AG04450 (cell line): ENCODE measurements at regions not wholly inside any gene's neighbourhood (a gene's known extent, or its start where the extent isn't known, plus 50 kb on each side); places are given as distances from the start of the nearest gene placed in this dataset.

Source experiments
- CTCF ChIA-PET: fragments of 300-600, 350-600 bp; formaldehyde crosslinking; extraction: SDS; loops from one replicate; lab custom pipeline; 2022; ENCODE audit warnings: antibody characterized with exemption, inconsistent platforms; lab: Charles Lee
- POLR2A ChIA-PET: fragments of 350-600 bp; formaldehyde crosslinking; extraction: SDS; loops from one replicate; lab custom pipeline; 2021; ENCODE audit warnings: antibody characterized with exemption, inconsistent platforms; lab: Yijun Ruan, JAX
- DNase-seq: peaks from one replicate; pipeline ENCODE4 v3.0.0-alpha.2; 2011; ENCODE audit warnings: low read depth, low spot score
- H3K27ac ChIP-seq: one replicate; pipeline ENCODE4 v1.5.1; 2012; ENCODE audit warnings: low read depth, low read length, control low read depth
- H3K27me3 ChIP-seq: one replicate; pipeline ENCODE4 v1.6.0; 2012; ENCODE audit warnings: low read length; ENCODE audit not compliant: control insufficient read depth, insufficient read depth
- H3K4me3 ChIP-seq: 2 replicates; pipeline ENCODE4 v1.5.1; 2011; ENCODE audit warnings: mild to moderate bottlenecking, low read depth, low read length, control low read depth
- H3K9me3 ChIP-seq: 2 replicates; pipeline ENCODE4 v1.5.1; 2012; ENCODE audit warnings: low read length; ENCODE audit not compliant: control insufficient read depth, insufficient read depth
- TF ChIP-seq, protein P1 (sequence below): IDR thresholded peaks from 2 replicates; pipeline ENCODE4 v1.5.1; 2011; ENCODE audit warnings: low read depth, low read length, control low read depth, inconsistent platforms

DNA sequence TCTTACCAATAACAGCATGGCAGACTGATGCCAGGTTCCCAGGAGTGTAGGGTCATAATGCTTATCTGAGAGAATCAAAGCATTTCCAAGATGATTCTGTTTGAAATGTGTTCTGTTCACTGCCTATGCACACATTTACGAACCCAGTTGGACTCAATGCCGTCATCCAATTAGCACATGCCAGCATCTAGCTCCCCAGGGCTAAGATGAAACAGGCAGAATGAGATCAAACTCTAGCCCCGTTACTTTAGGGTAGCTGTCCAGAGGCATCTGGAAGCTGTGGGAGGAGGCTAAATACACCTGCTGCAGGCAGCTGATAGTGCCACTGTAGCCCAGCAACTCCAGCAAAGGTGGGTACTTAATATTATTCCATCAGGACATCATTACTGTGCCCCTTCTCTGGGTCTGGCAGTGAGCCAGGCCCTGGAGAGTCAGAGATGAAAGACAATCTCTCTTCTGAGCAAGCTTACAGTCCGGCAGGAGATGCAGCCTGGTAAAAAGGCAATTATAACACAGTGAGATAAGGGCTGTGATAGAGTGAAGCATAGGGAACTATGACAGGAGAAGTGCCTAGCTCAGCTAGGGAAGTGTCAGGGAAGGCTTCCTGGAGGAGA is 156.4 kb upstream of the PPP2R3A start:
- CTCF ChIA-PET: interaction anchor here (0.5 kb wide), 1 partner anchor 45 kb away, joined by 3 read pairs; no protein-coding TSS in a partner anchor
- TF ChIP-seq, protein P1, sequence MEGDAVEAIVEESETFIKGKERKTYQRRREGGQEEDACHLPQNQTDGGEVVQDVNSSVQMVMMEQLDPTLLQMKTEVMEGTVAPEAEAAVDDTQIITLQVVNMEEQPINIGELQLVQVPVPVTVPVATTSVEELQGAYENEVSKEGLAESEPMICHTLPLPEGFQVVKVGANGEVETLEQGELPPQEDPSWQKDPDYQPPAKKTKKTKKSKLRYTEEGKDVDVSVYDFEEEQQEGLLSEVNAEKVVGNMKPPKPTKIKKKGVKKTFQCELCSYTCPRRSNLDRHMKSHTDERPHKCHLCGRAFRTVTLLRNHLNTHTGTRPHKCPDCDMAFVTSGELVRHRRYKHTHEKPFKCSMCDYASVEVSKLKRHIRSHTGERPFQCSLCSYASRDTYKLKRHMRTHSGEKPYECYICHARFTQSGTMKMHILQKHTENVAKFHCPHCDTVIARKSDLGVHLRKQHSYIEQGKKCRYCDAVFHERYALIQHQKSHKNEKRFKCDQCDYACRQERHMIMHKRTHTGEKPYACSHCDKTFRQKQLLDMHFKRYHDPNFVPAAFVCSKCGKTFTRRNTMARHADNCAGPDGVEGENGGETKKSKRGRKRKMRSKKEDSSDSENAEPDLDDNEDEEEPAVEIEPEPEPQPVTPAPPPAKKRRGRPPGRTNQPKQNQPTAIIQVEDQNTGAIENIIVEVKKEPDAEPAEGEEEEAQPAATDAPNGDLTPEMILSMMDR: no peak
- POLR2A ChIA-PET: no interaction called here

GRCh38 chr3:135811651-135812050 is 153.9 kb upstream of the PPP2R3A start:
- Histone ChIP-seq H3K4me3 (no peak overlapping the region), H3K27me3 (peaks cover 3% of the 10 kb centered on the region), H3K9me3 (no peaks in the 10 kb centered on the region), H3K27ac (no peak overlapping the region)
- CTCF ChIA-PET: no interaction called here
- POLR2A ChIA-PET: no interaction called here
- TF ChIP-seq, protein P1: no peak
- DNase-seq: no peak

More for the DNA sequence above, 156.4 kb upstream of the PPP2R3A start:
- DNase-seq: no peak
- Histone ChIP-seq H3K27ac (no peak overlapping the region), H3K27me3 (peaks cover 5% of the 10 kb centered on the region), H3K9me3 (no peaks in the 10 kb centered on the region), H3K4me3 (no peak overlapping the region)

DNA sequence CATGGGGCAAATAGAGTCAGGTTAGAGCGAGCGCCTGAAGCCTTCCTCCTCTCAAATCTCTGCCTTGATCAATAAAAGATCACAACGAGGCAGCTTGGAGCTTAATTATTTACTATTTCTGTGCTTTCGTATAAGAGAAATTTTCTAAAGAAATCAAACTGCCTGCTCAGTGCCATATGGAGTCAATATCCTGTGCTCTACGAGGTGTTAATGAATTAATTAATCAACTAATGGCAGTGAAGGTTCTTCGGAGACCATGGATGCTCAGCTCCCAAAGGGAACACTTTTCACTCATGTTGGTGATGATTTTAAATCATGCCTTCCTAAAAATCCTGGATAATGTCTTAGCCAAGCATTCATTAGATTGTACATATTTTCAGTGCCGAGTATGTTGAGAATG is 153.5 kb upstream of the PPP2R3A start:
- H3K27me3 ChIP-seq: peaks cover 3% of the 10 kb centered on the region
- no peak overlapping the region for H3K4me3 ChIP-seq
- H3K9me3 ChIP-seq: no peaks in the 10 kb centered on the region
- ChIA-PET CTCF (no interaction called here), POLR2A (no interaction called here)
- DNase-seq: no peak
- TF ChIP-seq, protein P1: no peak
- H3K27ac ChIP-seq: no peak overlapping the region

DNA sequence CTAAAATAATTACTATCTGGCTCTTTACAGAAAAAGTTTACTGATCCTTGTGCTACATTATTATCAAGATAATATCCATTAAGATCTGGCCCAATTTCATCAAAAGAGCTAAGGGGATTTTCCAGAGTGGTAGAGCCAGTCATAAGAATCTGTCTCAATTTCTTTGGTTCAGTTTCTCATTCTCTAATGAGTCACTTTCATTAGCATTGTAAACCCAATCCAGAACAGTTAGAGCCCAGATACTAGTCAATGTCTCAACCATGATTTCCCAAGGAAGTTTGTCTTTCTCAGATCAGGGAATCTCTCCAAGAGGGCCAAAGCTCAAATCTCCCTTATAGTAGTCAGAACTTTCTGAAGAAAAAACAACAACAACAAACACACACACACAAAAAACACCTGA is 131.1 kb upstream of the PPP2R3A start:
- POLR2A ChIA-PET: no interaction called here
- no peak overlapping the region for H3K4me3 ChIP-seq
- TF ChIP-seq, protein P1: no peak
- no peak overlapping the region for H3K27ac ChIP-seq
- no peaks in the 10 kb centered on the region for H3K27me3 ChIP-seq
- H3K9me3 ChIP-seq: no peaks in the 10 kb centered on the region
- CTCF ChIA-PET: no interaction called here
- no peak for DNase-seq

- no peaks in the 10 kb centered on the region for H3K9me3 ChIP-seq
- ChIA-PET POLR2A (no interaction called here), CTCF (no interaction called here)
- DNase-seq: no peak
- H3K4me3 ChIP-seq: no peak overlapping the region
- H3K27me3 ChIP-seq: no peaks in the 10 kb centered on the region
- TF ChIP-seq, protein P1: no peak
- no peak overlapping the region for H3K27ac ChIP-seq
Measured at GRCh38 chr3:135837977-135838631, 127.4 kb upstream of the PPP2R3A start.
